Adrenal gland (tissue), 5 donors: ENCODE measurements at regions not wholly inside any gene's neighbourhood (a gene's known extent, or its start where the extent isn't known, plus 50 kb on each side); places are given as distances from the start of the nearest gene placed in this dataset.

Experiments used
- POLR2A ChIP-seq, 2 donors: fragments of 450-650 bp; IDR thresholded peaks; one replicate each; pipeline ENCODE4 v1.6.1; 2017; ENCODE audit warnings: antibody characterized with exemption in 2 of 2, mild to moderate bottlenecking in 2 of 2, moderate library complexity in 1 of 2
- TF ChIP-seq, protein P1 (sequence below), 6 experiments: fragments of 450-650 bp in 4 of 6; fragments of 200-600 bp in 2 of 6; sonication (generic) in 1 of 6; IDR thresholded peaks; 1 replicate in 5 of 6; 2 replicates in 1 of 6; pipeline versions ENCODE4 v1.5.1 to v1.8.0; 2016 to 2021; ENCODE audit warnings: antibody characterized with exemption in 6 of 6, mild to moderate bottlenecking in 2 of 6, moderate library complexity in 1 of 6
- donor health status: DM: no; HTN: no; CAD: no.

DNA sequence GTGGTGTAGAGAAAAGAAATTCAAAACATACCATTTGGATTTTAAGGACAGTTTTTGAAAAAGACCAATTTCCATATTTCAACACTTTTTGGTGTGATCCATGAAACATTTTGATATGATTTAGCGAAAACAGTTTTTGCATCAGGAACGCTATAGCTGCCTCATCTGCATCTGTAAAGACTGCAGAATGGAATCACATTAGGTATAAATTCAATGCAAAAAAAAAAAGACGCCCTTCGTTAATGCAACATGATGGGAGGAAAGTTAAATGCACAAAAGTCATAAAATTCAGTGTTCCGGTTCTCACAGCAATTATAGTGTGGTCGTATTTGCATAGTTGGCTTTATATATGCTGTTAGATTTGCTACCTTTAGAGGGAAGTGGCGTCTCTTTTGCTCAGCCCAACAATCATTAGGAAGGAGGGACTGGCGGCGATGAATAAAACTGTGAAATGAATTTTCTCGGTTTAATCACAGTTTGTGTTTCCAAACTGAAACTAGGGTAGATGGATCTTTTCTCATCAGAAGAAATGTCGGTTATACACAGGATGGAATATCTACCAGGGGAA lies 215.7 kb downstream of the TEX29 start:
- TF ChIP-seq, protein P1, sequence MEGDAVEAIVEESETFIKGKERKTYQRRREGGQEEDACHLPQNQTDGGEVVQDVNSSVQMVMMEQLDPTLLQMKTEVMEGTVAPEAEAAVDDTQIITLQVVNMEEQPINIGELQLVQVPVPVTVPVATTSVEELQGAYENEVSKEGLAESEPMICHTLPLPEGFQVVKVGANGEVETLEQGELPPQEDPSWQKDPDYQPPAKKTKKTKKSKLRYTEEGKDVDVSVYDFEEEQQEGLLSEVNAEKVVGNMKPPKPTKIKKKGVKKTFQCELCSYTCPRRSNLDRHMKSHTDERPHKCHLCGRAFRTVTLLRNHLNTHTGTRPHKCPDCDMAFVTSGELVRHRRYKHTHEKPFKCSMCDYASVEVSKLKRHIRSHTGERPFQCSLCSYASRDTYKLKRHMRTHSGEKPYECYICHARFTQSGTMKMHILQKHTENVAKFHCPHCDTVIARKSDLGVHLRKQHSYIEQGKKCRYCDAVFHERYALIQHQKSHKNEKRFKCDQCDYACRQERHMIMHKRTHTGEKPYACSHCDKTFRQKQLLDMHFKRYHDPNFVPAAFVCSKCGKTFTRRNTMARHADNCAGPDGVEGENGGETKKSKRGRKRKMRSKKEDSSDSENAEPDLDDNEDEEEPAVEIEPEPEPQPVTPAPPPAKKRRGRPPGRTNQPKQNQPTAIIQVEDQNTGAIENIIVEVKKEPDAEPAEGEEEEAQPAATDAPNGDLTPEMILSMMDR (IDR thresholded peaks at IDR 0.05), result no peak
- TF ChIP-seq POLR2A (IDR thresholded peaks at IDR 0.05), result no peak
